Prostate gland (tissue), 2 donors: ENCODE measurements at regions not wholly inside any gene's neighbourhood (a gene's known extent, or its start where the extent isn't known, plus 50 kb on each side); places are given as distances from the start of the nearest gene placed in this dataset.
"Not testable (repeated sequence)": the region's sequence is repeated elsewhere in the genome, so short reads cannot be mapped to it uniquely, and the experiment has no call there.

Experiments used
- DNase-seq: peaks from one replicate; pipeline ENCODE4 v3.0.0-alpha.2; 2019; ENCODE audit warnings: low spot score
- H3K27ac ChIP-seq, 2 donors: fragments of 200-600 bp; sonication (generic); 2 replicates each; pipeline ENCODE4 v1.5.1; 2017 to 2019
- H3K27me3 ChIP-seq: fragments of 200-600 bp; sonication (generic); replicated peaks from 2 replicates; pipeline ENCODE4 v1.5.1; 2019; ENCODE audit not compliant: insufficient read depth
- H3K36me3 ChIP-seq, 2 donors: fragments of 200-600 bp; sonication (generic); 1 replicate in 1 of 2; 2 replicates in 1 of 2; pipeline versions ENCODE4 v1.5.1 to v1.8.1; 2017 to 2019
- H3K4me1 ChIP-seq: fragments of 200-600 bp; sonication (generic); replicated peaks from 2 replicates; pipeline ENCODE4 v1.5.1; 2019
- H3K4me3 ChIP-seq, 2 donors: fragments of 200-600 bp; sonication (generic); 2 replicates each; pipeline ENCODE4 v1.5.1; 2017 to 2019
- H3K9me3 ChIP-seq: fragments of 200-600 bp; sonication (generic); 2 replicates; pipeline ENCODE4 v1.5.1; 2017
- POLR2A ChIP-seq: fragments of 450-650 bp; IDR thresholded peaks from one replicate; pipeline ENCODE4 v1.6.1; 2016; ENCODE audit warnings: antibody characterized with exemption, mild to moderate bottlenecking
- POLR2AphosphoS5 ChIP-seq: sonication (generic); formaldehyde crosslinking; IDR thresholded peaks from one replicate; pipeline ENCODE4 v1.6.1; 2017; ENCODE audit warnings: antibody characterized with exemption
- WGBS: methylation state at CpG from one replicate; pipeline ENCODE4 v1.1.5; 2018; 5-methylcytosine and 5-hydroxymethylcytosine counted together
- intact Hi-C: fragments of 100-400 bp; cut with DNase I; formaldehyde crosslinking; loops from one replicate; pipeline ENCODE4 v1.14.2; 2022
- TF ChIP-seq, protein P1 (sequence below), 4 experiments: fragments of 200-600 bp in 2 of 4; fragments of 450-650 bp in 2 of 4; sonication (generic) in 2 of 4; IDR thresholded peaks; 1 replicate in 3 of 4; 2 replicates in 1 of 4; pipeline ENCODE4 v1.5.1; 2016 to 2019; ENCODE audit warnings: antibody characterized with exemption in 4 of 4, mild to moderate bottlenecking in 2 of 4, moderate library complexity in 2 of 4

GRCh38 chr12:89059721-89060541 is 292.4 kb downstream of the DUSP6 start:
- no peaks in the 10 kb centered on the region for H3K36me3 ChIP-seq
- H3K4me3 ChIP-seq = no peak overlapping the region
- no peak overlapping the region for H3K27ac ChIP-seq
- intact Hi-C loops = no loop called here
- no peaks in the 10 kb centered on the region for H3K4me1 ChIP-seq
- TF ChIP-seq, protein P1, sequence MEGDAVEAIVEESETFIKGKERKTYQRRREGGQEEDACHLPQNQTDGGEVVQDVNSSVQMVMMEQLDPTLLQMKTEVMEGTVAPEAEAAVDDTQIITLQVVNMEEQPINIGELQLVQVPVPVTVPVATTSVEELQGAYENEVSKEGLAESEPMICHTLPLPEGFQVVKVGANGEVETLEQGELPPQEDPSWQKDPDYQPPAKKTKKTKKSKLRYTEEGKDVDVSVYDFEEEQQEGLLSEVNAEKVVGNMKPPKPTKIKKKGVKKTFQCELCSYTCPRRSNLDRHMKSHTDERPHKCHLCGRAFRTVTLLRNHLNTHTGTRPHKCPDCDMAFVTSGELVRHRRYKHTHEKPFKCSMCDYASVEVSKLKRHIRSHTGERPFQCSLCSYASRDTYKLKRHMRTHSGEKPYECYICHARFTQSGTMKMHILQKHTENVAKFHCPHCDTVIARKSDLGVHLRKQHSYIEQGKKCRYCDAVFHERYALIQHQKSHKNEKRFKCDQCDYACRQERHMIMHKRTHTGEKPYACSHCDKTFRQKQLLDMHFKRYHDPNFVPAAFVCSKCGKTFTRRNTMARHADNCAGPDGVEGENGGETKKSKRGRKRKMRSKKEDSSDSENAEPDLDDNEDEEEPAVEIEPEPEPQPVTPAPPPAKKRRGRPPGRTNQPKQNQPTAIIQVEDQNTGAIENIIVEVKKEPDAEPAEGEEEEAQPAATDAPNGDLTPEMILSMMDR (IDR thresholded peaks at IDR 0.05) = no peak
- TF ChIP-seq POLR2AphosphoS5 (no peak), POLR2A (no peak)
- WGBS = 56% methylated on average over 9 of the region's 9 CpGs
- no peaks in the 10 kb centered on the region for H3K27me3 ChIP-seq
- no peak for DNase-seq
- H3K9me3 ChIP-seq = no peaks in the 10 kb centered on the region

GRCh38 chr12:89059056-89059455 is 293.2 kb downstream of the DUSP6 start:
- H3K27me3 ChIP-seq = no peaks in the 10 kb centered on the region
- intact Hi-C loops = no loop called here
- H3K36me3 ChIP-seq = no peaks in the 10 kb centered on the region
- no peak for DNase-seq
- WGBS = 93% methylated on average over 3 of the region's 3 CpGs
- H3K4me1 ChIP-seq = no peaks in the 10 kb centered on the region
- no peak overlapping the region for H3K4me3 ChIP-seq
- TF ChIP-seq, protein P1 (IDR thresholded peaks at IDR 0.05) = no peak
- TF ChIP-seq POLR2A (no peak), POLR2AphosphoS5 (no peak)
- H3K9me3 ChIP-seq = no peaks in the 10 kb centered on the region
- H3K27ac ChIP-seq = no peak overlapping the region

DNA sequence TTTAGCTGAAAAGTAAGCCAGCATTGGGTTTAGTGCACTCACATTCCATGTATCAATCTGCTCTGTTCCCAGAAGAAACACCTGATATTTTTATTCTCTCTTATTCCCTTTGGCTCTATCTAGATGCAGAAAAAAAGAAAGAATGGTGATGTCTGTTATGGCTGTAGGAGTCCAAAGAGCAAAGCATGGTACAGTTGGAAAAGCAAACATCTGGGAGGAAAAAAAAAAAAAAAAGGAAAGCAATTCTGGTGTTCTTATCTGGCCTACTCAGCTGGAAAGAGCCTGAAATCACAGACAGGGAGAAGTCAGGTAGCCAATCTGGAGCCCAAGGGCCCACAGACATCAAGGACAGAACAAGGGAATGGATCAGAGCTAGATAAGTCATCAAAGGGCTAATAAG is 293.9 kb downstream of the DUSP6 start:
- no peak for DNase-seq
- no peaks in the 10 kb centered on the region for H3K4me1 ChIP-seq
- no peak overlapping the region for H3K4me3 ChIP-seq
- no peaks in the 10 kb centered on the region for H3K27me3 ChIP-seq
- H3K36me3 ChIP-seq = no peaks in the 10 kb centered on the region
- intact Hi-C loops = no loop called here
- no peak overlapping the region for H3K27ac ChIP-seq
- TF ChIP-seq POLR2AphosphoS5 (no peak), POLR2A (no peak)
- TF ChIP-seq, protein P1 (IDR thresholded peaks at IDR 0.05) = no peak
- no peaks in the 10 kb centered on the region for H3K9me3 ChIP-seq

- 85% methylated on average over 4 of the region's 4 CpGs for WGBS
- H3K27ac ChIP-seq, intact Hi-C loops, H3K9me3 ChIP-seq, H3K4me3 ChIP-seq, DNase-seq, H3K4me1 ChIP-seq, H3K27me3 ChIP-seq, H3K36me3 ChIP-seq: not testable (repeated sequence)
These were observed 298.5 kb downstream of the DUSP6 start for GRCh38 chr12:89053817-89054216.

- Histone ChIP-seq H3K9me3 (no peaks in the 10 kb centered on the region), H3K27me3 (no peaks in the 10 kb centered on the region), H3K4me3 (no peak overlapping the region), H3K27ac (no peak overlapping the region), H3K36me3 (no peaks in the 10 kb centered on the region), H3K4me1 (no peaks in the 10 kb centered on the region)
- TF ChIP-seq POLR2AphosphoS5 (no peak), POLR2A (no peak)
- TF ChIP-seq, protein P1 (IDR thresholded peaks at IDR 0.05) = peak; percentile 65 to 92 (median 86)
- peak; percentile 40 for DNase-seq
- intact Hi-C loops = loop anchor here (2.0 kb wide), 1 partner anchor 412 kb away; no protein-coding TSS in a partner anchor
- 0% methylated on average over 2 of the region's 2 CpGs for WGBS
These were observed 301.1 kb downstream of the DUSP6 start for GRCh38 chr12:89051065-89051677.
